ENCODE measurements at regions not wholly inside any gene's neighbourhood (a gene's known extent, or its start where the extent isn't known, plus 50 kb on each side); places are given as distances from the start of the nearest gene placed in this dataset.
A peak's percentile ranks its signal among the peaks of the same experiment; 100 is the strongest.

DNA sequence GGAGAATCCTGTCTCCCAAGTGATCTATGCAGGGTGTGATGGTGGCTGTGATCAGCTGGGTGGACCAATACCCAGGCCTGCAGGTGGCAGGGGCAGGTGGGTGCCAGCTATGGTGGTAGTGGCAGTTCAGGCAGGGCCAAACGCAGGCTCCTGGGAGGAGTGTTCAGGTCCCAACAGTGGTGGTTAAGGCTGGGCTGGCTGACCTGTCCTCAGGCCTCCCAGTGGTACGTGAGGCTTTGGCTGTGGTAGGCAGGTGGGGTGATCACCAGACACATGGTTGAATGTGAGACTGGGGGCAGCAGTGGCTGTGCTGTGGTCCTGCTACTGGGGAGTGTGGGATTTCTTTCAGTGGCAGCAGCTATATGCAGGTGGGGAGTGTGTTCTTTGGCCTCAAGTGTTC lies 126.7 kb upstream of the STARD3NL start:
- no peaks in the 10 kb centered on the region for H3K9me3 Mint-ChIP-seq
- H3K27ac Mint-ChIP-seq, result no peak overlapping the region
- DNase-seq (no peak), ATAC-seq (replicated peaks in 1 of 2) (no peak)
- H3K27me3 Mint-ChIP-seq (ENCODE audit: low read depth), result peaks cover 9% of the 10 kb centered on the region
- H3K36me3 Mint-ChIP-seq (ENCODE audit: insufficient read depth in 2 of 2), result no peaks in the 10 kb centered on the region
- H3K4me3 Mint-ChIP-seq, result no peak overlapping the region
- no peaks in the 10 kb centered on the region for H3K4me1 Mint-ChIP-seq (ENCODE audit: low read depth)

GRCh38 chr7:38051786-38052185 lies 126.3 kb upstream of the STARD3NL start:
- H3K9me3 Mint-ChIP-seq, result no peaks in the 10 kb centered on the region

GRCh38 chr7:38052786-38053185 lies 125.3 kb upstream of the STARD3NL start:
- Mint-ChIP-seq H3K4me1 (ENCODE audit: low read depth) (no peaks in the 10 kb centered on the region), H3K36me3 (ENCODE audit: insufficient read depth in 2 of 2) (no peaks in the 10 kb centered on the region), H3K4me3 (no peak overlapping the region), H3K27ac (no peak overlapping the region), H3K9me3 (no peaks in the 10 kb centered on the region), H3K27me3 (ENCODE audit: low read depth) (peaks cover 9% of the 10 kb centered on the region)
- ATAC-seq (replicated peaks in 1 of 2), result no peak
- DNase-seq, result no peak

More at GRCh38 chr7:38051786-38052185, 126.3 kb upstream of the STARD3NL start:
- H3K4me1 Mint-ChIP-seq (ENCODE audit: low read depth), result no peaks in the 10 kb centered on the region
- no peak for DNase-seq
- ATAC-seq (replicated peaks in 1 of 2), result no peak
- H3K27me3 Mint-ChIP-seq (ENCODE audit: low read depth), result peaks cover 9% of the 10 kb centered on the region
- H3K27ac Mint-ChIP-seq, result no peak overlapping the region
- H3K36me3 Mint-ChIP-seq (ENCODE audit: insufficient read depth in 2 of 2), result no peaks in the 10 kb centered on the region
- no peak overlapping the region for H3K4me3 Mint-ChIP-seq

- Mint-ChIP-seq H3K27me3 (ENCODE audit: low read depth) (peaks cover 9% of the 10 kb centered on the region), H3K27ac (no peak overlapping the region), H3K36me3 (ENCODE audit: insufficient read depth in 2 of 2) (no peaks in the 10 kb centered on the region), H3K9me3 (no peaks in the 10 kb centered on the region), H3K4me3 (no peak overlapping the region), H3K4me1 (ENCODE audit: low read depth) (no peaks in the 10 kb centered on the region)
- no peak for ATAC-seq (replicated peaks in 1 of 2)
- DNase-seq, result no peak
These were observed 123.8 kb upstream of the STARD3NL start for GRCh38 chr7:38054199-38054598.

DNA sequence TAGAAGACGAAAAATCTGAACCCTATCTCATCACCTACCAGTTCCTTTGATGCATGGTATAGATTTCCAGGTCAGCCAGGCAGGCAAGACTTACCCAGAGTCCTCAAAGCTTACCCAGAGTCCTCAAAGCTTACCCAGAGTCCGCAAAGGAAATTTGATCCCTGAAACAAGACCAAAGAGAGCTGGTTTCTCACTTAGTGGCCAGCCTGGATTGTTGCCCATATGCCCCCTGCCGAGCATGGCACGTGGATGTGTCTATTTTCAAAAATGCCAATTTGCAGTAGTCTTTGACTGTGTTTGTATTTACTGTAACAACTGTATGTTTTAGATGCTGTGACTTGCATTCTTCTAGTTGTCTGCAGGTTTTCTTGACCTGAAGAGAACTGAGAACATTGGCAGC lies 120.2 kb upstream of the STARD3NL start:
- no peak overlapping the region for H3K27ac Mint-ChIP-seq
- peaks cover 9% of the 10 kb centered on the region for H3K27me3 Mint-ChIP-seq (ENCODE audit: low read depth)
- H3K36me3 Mint-ChIP-seq (ENCODE audit: insufficient read depth in 2 of 2), result no peaks in the 10 kb centered on the region
- H3K9me3 Mint-ChIP-seq, result no peaks in the 10 kb centered on the region
- no peak for DNase-seq
- H3K4me3 Mint-ChIP-seq, result no peak overlapping the region
- H3K4me1 Mint-ChIP-seq (ENCODE audit: low read depth), result no peaks in the 10 kb centered on the region
- ATAC-seq (replicated peaks in 1 of 2), result no peak

DNA sequence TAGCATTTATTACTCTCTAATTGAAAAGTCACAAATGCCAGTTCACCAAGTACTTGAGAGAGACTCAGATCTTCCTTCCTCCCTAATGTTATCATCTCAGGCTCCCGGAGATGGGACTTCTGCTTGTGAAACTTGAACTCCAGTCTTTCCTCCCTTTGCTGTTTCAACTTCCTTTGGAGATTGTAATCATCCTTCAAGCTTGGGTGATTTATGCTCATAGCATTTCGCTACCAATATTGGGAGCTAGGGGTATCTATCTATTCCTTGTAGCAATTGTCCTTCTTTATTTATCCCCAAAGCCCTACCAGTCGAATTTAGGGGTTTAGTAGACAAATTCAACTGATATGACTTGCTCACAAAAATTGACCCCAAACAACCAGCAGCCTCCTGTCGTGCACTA lies 117.9 kb upstream of the STARD3NL start:
- DNase-seq, result no peak
- ATAC-seq (replicated peaks in 1 of 2), result no peak
- Mint-ChIP-seq H3K9me3 (no peaks in the 10 kb centered on the region), H3K27me3 (ENCODE audit: low read depth) (no peaks in the 10 kb centered on the region), H3K4me3 (no peak overlapping the region), H3K4me1 (ENCODE audit: low read depth) (no peaks in the 10 kb centered on the region), H3K36me3 (ENCODE audit: insufficient read depth in 2 of 2) (no peaks in the 10 kb centered on the region), H3K27ac (no peak overlapping the region)

- no peak overlapping the region for H3K4me3 Mint-ChIP-seq
- DNase-seq (no peak), ATAC-seq (replicated peaks in 1 of 2) (no peak)
- H3K27me3 Mint-ChIP-seq (ENCODE audit: low read depth), result no peaks in the 10 kb centered on the region
- H3K36me3 Mint-ChIP-seq (ENCODE audit: insufficient read depth in 2 of 2), result no peaks in the 10 kb centered on the region
- no peaks in the 10 kb centered on the region for H3K4me1 Mint-ChIP-seq (ENCODE audit: low read depth)
- H3K9me3 Mint-ChIP-seq, result no peaks in the 10 kb centered on the region
- H3K27ac Mint-ChIP-seq, result no peak overlapping the region
These were observed 117.4 kb upstream of the STARD3NL start for GRCh38 chr7:38060637-38061036.

GRCh38 chr7:38066391-38066790 lies 111.7 kb upstream of the STARD3NL start:
- Mint-ChIP-seq H3K27ac (no peak overlapping the region), H3K9me3 (no peaks in the 10 kb centered on the region), H3K27me3 (ENCODE audit: low read depth) (peaks cover 6% of the 10 kb centered on the region), H3K4me1 (ENCODE audit: low read depth) (no peaks in the 10 kb centered on the region), H3K36me3 (ENCODE audit: insufficient read depth in 2 of 2) (no peaks in the 10 kb centered on the region), H3K4me3 (no peak overlapping the region)
- DNase-seq (no peak), ATAC-seq (replicated peaks in 1 of 2) (no peak)

GRCh38 chr7:38068461-38068860 lies 109.6 kb upstream of the STARD3NL start:
- Mint-ChIP-seq H3K27me3 (ENCODE audit: low read depth) (peaks cover 7% of the 10 kb centered on the region), H3K36me3 (ENCODE audit: insufficient read depth in 2 of 2) (no peaks in the 10 kb centered on the region), H3K9me3 (no peaks in the 10 kb centered on the region), H3K27ac (no peak overlapping the region), H3K4me1 (ENCODE audit: low read depth) (no peaks in the 10 kb centered on the region), H3K4me3 (no peak overlapping the region)
- ATAC-seq (replicated peaks in 1 of 2), result no peak
- DNase-seq, result no peak

DNA sequence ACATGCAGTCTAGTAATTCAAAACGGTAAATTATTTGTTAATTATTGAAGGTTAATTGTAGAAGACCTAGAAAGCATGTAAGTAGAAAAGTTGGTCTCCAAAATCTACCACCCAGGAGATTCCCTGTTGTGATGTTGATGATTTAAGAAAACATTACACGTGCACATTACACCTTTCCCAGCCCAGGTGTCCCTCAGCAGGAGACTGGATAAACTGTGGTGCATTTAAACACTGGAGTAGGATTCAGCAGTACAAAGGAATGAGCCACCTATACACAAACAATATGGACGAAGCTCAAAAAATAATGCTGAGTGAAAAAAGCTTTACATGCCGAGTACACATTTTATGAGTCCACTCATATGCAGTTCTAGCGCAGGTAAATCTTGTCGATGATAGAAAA lies 109.0 kb upstream of the STARD3NL start:
- Mint-ChIP-seq H3K4me1 (ENCODE audit: low read depth) (no peaks in the 10 kb centered on the region), H3K4me3 (no peak overlapping the region), H3K36me3 (ENCODE audit: insufficient read depth in 2 of 2) (no peaks in the 10 kb centered on the region), H3K27ac (no peak overlapping the region), H3K27me3 (ENCODE audit: low read depth) (peaks cover 12% of the 10 kb centered on the region), H3K9me3 (no peaks in the 10 kb centered on the region)
- no peak for ATAC-seq (replicated peaks in 1 of 2)
- DNase-seq, result no peak

DNA sequence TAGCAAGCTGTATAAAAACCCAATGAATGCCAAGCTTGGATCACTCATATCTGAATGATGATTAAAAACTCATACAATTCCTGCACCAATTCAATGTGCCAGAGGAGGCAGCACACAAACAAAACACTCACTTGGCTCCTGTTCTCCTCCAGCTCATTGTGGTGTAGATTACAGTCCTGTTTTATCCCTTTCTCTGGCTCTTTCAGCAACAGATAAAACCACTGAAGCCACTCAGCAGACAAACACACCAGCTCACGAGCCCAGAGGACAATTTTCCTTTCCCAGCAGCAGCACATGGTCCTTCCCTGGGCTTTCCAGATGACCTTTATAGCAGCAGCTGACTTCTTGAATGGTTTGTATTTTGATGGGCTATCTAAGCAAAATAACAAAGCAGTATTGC lies 107.3 kb upstream of the STARD3NL start:
- peaks cover 0 to 1% of the 10 kb centered on the region in 2 donors for H3K9me3 Mint-ChIP-seq
- ATAC-seq (replicated peaks in 1 of 2) (no peak), DNase-seq (no peak)
- no peaks in the 10 kb centered on the region for H3K4me1 Mint-ChIP-seq (ENCODE audit: low read depth)
- H3K4me3 Mint-ChIP-seq, result no peak overlapping the region
- no peaks in the 10 kb centered on the region for H3K36me3 Mint-ChIP-seq (ENCODE audit: insufficient read depth in 2 of 2)
- no peak overlapping the region for H3K27ac Mint-ChIP-seq
- peaks cover 13% of the 10 kb centered on the region for H3K27me3 Mint-ChIP-seq (ENCODE audit: low read depth)

GRCh38 chr7:38086857-38087256 lies 91.2 kb upstream of the STARD3NL start:
- DNase-seq (no peak), ATAC-seq (replicated peaks in 1 of 2) (no peak)
- Mint-ChIP-seq H3K27ac (no peak overlapping the region), H3K36me3 (ENCODE audit: insufficient read depth in 2 of 2) (peaks cover 0 to 2% of the 10 kb centered on the region in 2 donors), H3K4me3 (no peak overlapping the region), H3K27me3 (ENCODE audit: low read depth) (no peaks in the 10 kb centered on the region), H3K4me1 (ENCODE audit: low read depth) (no peaks in the 10 kb centered on the region), H3K9me3 (peaks cover 0 to 5% of the 10 kb centered on the region in 2 donors)

DNA sequence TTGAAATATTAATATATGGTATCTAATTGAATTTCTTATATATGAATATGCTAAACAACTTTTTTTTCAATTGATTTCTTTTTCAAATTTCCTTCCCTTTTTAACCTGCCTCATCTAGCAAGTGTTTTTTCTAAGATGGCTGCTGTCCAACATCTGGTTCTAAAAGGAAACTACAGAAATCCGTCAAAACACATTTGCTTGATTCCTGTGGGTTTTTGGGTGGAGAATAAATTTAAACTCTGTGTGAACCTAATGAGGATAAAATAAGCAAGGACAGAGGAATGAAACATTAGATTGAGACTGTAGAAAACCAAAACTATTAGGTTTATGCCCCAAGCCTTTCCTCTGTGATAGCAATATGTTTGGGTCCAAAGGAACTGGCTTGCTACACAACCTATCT lies 75.5 kb upstream of the STARD3NL start:
- Mint-ChIP-seq H3K4me1 (ENCODE audit: low read depth) (no peaks in the 10 kb centered on the region), H3K27ac (no peak overlapping the region), H3K27me3 (ENCODE audit: low read depth) (peaks cover 8% of the 10 kb centered on the region), H3K4me3 (no peak overlapping the region), H3K36me3 (ENCODE audit: insufficient read depth in 2 of 2) (peaks cover 3 to 7% of the 10 kb centered on the region in 2 donors), H3K9me3 (peaks cover 0 to 12% of the 10 kb centered on the region in 2 donors)
- DNase-seq, result no peak
- ATAC-seq (replicated peaks in 1 of 2), result no peak

- no peak overlapping the region for H3K4me3 Mint-ChIP-seq
- H3K36me3 Mint-ChIP-seq (ENCODE audit: insufficient read depth in 2 of 2), result no peaks in the 10 kb centered on the region
- H3K27ac Mint-ChIP-seq, result no peak overlapping the region
- H3K9me3 Mint-ChIP-seq, result no peaks in the 10 kb centered on the region
- peaks cover 8% of the 10 kb centered on the region for H3K27me3 Mint-ChIP-seq (ENCODE audit: low read depth)
- ATAC-seq (replicated peaks in 1 of 2) (peak; percentile 34 to 35), DNase-seq (peak in 1 of 2 donors; percentile 6)
- H3K4me1 Mint-ChIP-seq (ENCODE audit: low read depth), result no peaks in the 10 kb centered on the region
These were observed 72.1 kb upstream of the STARD3NL start for GRCh38 chr7:38105874-38106483.
